Stimulated activated CD4-positive, alpha-beta T cell treated with anti-CD3 and anti-CD28 coated beads, Interleukin-15, amount 100 ng/mL, for 1 hour (primary cell): ENCODE measurements at regions not wholly inside any gene's neighbourhood (a gene's known extent, or its start where the extent isn't known, plus 50 kb on each side); places are given as distances from the start of the nearest gene placed in this dataset.
"Not testable (repeated sequence)": the region's sequence is repeated elsewhere in the genome, so short reads cannot be mapped to it uniquely, and the experiment has no call there.

Experiments
- DNase-seq, 2 donors: peaks; one replicate each; pipeline ENCODE4 v3.0.0-alpha.2; 2020; ENCODE audit warnings: low read depth in 1 of 2, low spot score in 1 of 2

- DNase-seq = not testable (repeated sequence)
These were observed 70.6 kb downstream of the DLEU7 start for GRCh38 chr13:50772881-50773280.
